ENCODE measurements at regions not wholly inside any gene's neighbourhood (a gene's known extent, or its start where the extent isn't known, plus 50 kb on each side); places are given as distances from the start of the nearest gene placed in this dataset.

GRCh38 chr2:129281791-129282530, 697.5 kb upstream of the RAB6C start:
- TF ChIP-seq CEBPB (tag; IDR thresholded peaks at IDR 0.05) = no peak
- TF ChIP-seq ZNF512 (tag; IDR thresholded peaks at IDR 0.05) = no peak
- no peak for TF ChIP-seq SMAD2 (IDR thresholded peaks at IDR 0.05; ENCODE audit: low read depth, low read length)
- TF ChIP-seq TOE1 (IDR thresholded peaks at IDR 0.05; ENCODE audit: borderline replicate concordance) = no peak
- no peak for TF ChIP-seq TOE1 (CRISPR knock-in tag; IDR thresholded peaks at IDR 0.05; ENCODE audit: borderline replicate concordance, low read depth)
- TF ChIP-seq ZSCAN29 (IDR thresholded peaks at IDR 0.05) = no peak
- TF ChIP-seq BRCA1 (IDR thresholded peaks at IDR 0.05) = no peak
- TF ChIP-seq BRCA1 (CRISPR knock-in tag; IDR thresholded peaks at IDR 0.05) = no peak
- TF ChIP-seq NFYB (IDR thresholded peaks at IDR 0.05; ENCODE audit: extremely low read depth, insufficient read length) = no peak
- no peak for TF ChIP-seq MEIS2 (IDR thresholded peaks at IDR 0.05; ENCODE audit: partially characterized antibody)
- no peak for TF ChIP-seq CCAR2 (IDR thresholded peaks at IDR 0.05; ENCODE audit: low read depth, low read length)
- TF ChIP-seq ZNF121 (CRISPR knock-in tag; conservative IDR thresholded peaks at IDR 0.05) = no peak
- TF ChIP-seq REST (IDR thresholded peaks at IDR 0.05; ENCODE audit: borderline replicate concordance) = no peak
- TF ChIP-seq REST (CRISPR knock-in tag; IDR thresholded peaks at IDR 0.05; ENCODE audit: low read depth) = no peak
- no peak for TF ChIP-seq HES1 (IDR thresholded peaks at IDR 0.05; ENCODE audit: low read depth)
- TF ChIP-seq ZBTB2 (IDR thresholded peaks at IDR 0.05) = no peak
- TF ChIP-seq GABPB2 (CRISPR knock-in tag; conservative IDR thresholded peaks at IDR 0.05) = no peak
